Embryonic facial prominence (tissue), 1 donor: ENCODE measurements at regions not wholly inside any gene's neighbourhood (a gene's known extent, or its start where the extent isn't known, plus 50 kb on each side); places are given as distances from the start of the nearest gene placed in this dataset.

Source experiments
- DNase-seq: peaks from one replicate; pipeline ENCODE4 v3.0.0-alpha.2; 2016; ENCODE audit errors: extremely low spot score

- peak; percentile 32 for DNase-seq
Observed at GRCh38 chr6:53744321-53744720, 50.5 kb upstream of the LRRC1 start.

GRCh38 chr6:53741034-53741823, 53.6 kb upstream of the LRRC1 start:
- no peak for DNase-seq

GRCh38 chr6:53737746-53738145, 57.1 kb upstream of the LRRC1 start:
- DNase-seq = no peak

GRCh38 chr6:53735896-53736295, 58.9 kb upstream of the LRRC1 start:
- DNase-seq = no peak

GRCh38 chr6:53734473-53735299, 60.1 kb upstream of the LRRC1 start:
- DNase-seq = no peak

GRCh38 chr6:53731866-53732636, 62.8 kb upstream of the LRRC1 start:
- DNase-seq = no peak

- DNase-seq = no peak
Observed at GRCh38 chr6:53730767-53731166, 64.0 kb upstream of the LRRC1 start.

GRCh38 chr6:53728570-53729194, 63.1 kb upstream of the KLHL31 start:
- DNase-seq = no peak

GRCh38 chr6:53727748-53728147, 62.2 kb upstream of the KLHL31 start:
- DNase-seq = no peak

- DNase-seq = peak; percentile 30
Observed at GRCh38 chr6:53725791-53726575, 60.4 kb upstream of the KLHL31 start.

- DNase-seq = no peak
Observed at GRCh38 chr6:53724501-53724900, 58.9 kb upstream of the KLHL31 start.

GRCh38 chr6:53723331-53723730, 57.8 kb upstream of the KLHL31 start:
- DNase-seq = no peak

GRCh38 chr6:53721766-53722165, 56.2 kb upstream of the KLHL31 start:
- no peak for DNase-seq

- DNase-seq = peak; percentile 10
Observed at GRCh38 chr6:53718597-53719460, 53.3 kb upstream of the KLHL31 start.

GRCh38 chr6:53717566-53717965, 52.0 kb upstream of the KLHL31 start:
- DNase-seq = no peak

GRCh38 chr6:53715434-53715833, 49.9 kb upstream of the KLHL31 start:
- DNase-seq = no peak
